Neutrophil (primary cell): ENCODE measurements at regions not wholly inside any gene's neighbourhood (a gene's known extent, or its start where the extent isn't known, plus 50 kb on each side); places are given as distances from the start of the nearest gene placed in this dataset.

ENCODE experiments used
- H3K27ac ChIP-seq: fragments of 200-600 bp; sonication (generic); 2 replicates; pipeline ENCODE4 v1.5.1; 2016; ENCODE audit warnings: mild to moderate bottlenecking, moderate library complexity
- H3K27me3 ChIP-seq: fragments of 200-600 bp; sonication (generic); 2 replicates; pipeline ENCODE4 v1.6.0; 2016; ENCODE audit warnings: mild to moderate bottlenecking
- H3K36me3 ChIP-seq: fragments of 200-600 bp; sonication (generic); 2 replicates; pipeline ENCODE4 v1.5.1; 2017
- H3K4me1 ChIP-seq, 2 experiments: fragments of 200-600 bp in 1 of 2; sonication (generic) in 1 of 2; 1 replicate in 1 of 2; 2 replicates in 1 of 2; pipeline versions ENCODE4 v1.5.1 to v1.6.1; 2013 to 2016; ENCODE audit warnings: low read depth in 1 of 2, low read length in 1 of 2, mild to moderate bottlenecking in 1 of 2, moderate library complexity in 1 of 2; ENCODE audit not compliant: control insufficient read depth in 1 of 2, insufficient read depth in 1 of 2
- H3K4me3 ChIP-seq, 2 experiments: fragments of 200-600 bp in 1 of 2; sonication (generic) in 1 of 2; 1 replicate in 1 of 2; 2 replicates in 1 of 2; pipeline ENCODE4 v1.5.1; 2013 to 2016; ENCODE audit warnings: low read depth in 1 of 2, low read length in 1 of 2, mild to moderate bottlenecking in 1 of 2, moderate library complexity in 1 of 2
- H3K9me3 ChIP-seq: fragments of 200-600 bp; sonication (generic); 2 replicates; pipeline ENCODE4 v1.5.1; 2016
- CTCF ChIP-seq: fragments of 200-600 bp; sonication (generic); IDR thresholded peaks from 2 replicates; pipeline ENCODE4 v1.5.1; 2016; ENCODE audit warnings: antibody characterized with exemption

- Histone ChIP-seq H3K4me3 (no peak overlapping the region), H3K9me3 (no peaks in the 10 kb centered on the region), H3K4me1 (no peaks in the 10 kb centered on the region), H3K36me3 (no peaks in the 10 kb centered on the region), H3K27me3 (no peaks in the 10 kb centered on the region), H3K27ac (no peak overlapping the region)
- TF ChIP-seq CTCF: no peak
Measured at GRCh38 chr20:19860737-19861136, 102.7 kb downstream of the RIN2 start.

- Histone ChIP-seq H3K27ac (no peak overlapping the region), H3K36me3 (no peaks in the 10 kb centered on the region), H3K4me1 (no peaks in the 10 kb centered on the region), H3K4me3 (no peak overlapping the region), H3K27me3 (no peaks in the 10 kb centered on the region), H3K9me3 (no peaks in the 10 kb centered on the region)
- TF ChIP-seq CTCF: no peak
Measured at GRCh38 chr20:19861147-19861759, 103.2 kb downstream of the RIN2 start.

GRCh38 chr20:19864130-19864529 lies 106.1 kb downstream of the RIN2 start:
- no peak for TF ChIP-seq CTCF
- peaks cover 25 to 28% of the 10 kb centered on the region in 2 experiments for H3K4me1 ChIP-seq
- no peaks in the 10 kb centered on the region for H3K9me3 ChIP-seq
- H3K27me3 ChIP-seq: no peaks in the 10 kb centered on the region
- H3K27ac ChIP-seq: no peak overlapping the region
- no peak overlapping the region for H3K4me3 ChIP-seq
- H3K36me3 ChIP-seq: no peaks in the 10 kb centered on the region

GRCh38 chr20:19866070-19866469 lies 108.0 kb downstream of the RIN2 start:
- H3K4me3 ChIP-seq: no peak overlapping the region
- H3K9me3 ChIP-seq: no peaks in the 10 kb centered on the region
- no peak overlapping the region for H3K27ac ChIP-seq
- no peaks in the 10 kb centered on the region for H3K27me3 ChIP-seq
- no peak for TF ChIP-seq CTCF
- peaks cover 25 to 29% of the 10 kb centered on the region in 2 experiments for H3K4me1 ChIP-seq
- no peaks in the 10 kb centered on the region for H3K36me3 ChIP-seq

GRCh38 chr20:19867074-19867473 lies 109.0 kb downstream of the RIN2 start:
- H3K36me3 ChIP-seq: no peaks in the 10 kb centered on the region
- peaks cover 25 to 29% of the 10 kb centered on the region in 2 experiments for H3K4me1 ChIP-seq
- peaks cover 1% of the 10 kb centered on the region for H3K9me3 ChIP-seq
- H3K27me3 ChIP-seq: no peaks in the 10 kb centered on the region
- H3K4me3 ChIP-seq: no peak overlapping the region
- no peak for TF ChIP-seq CTCF
- H3K27ac ChIP-seq: peak overlapping the region; percentile 83

GRCh38 chr20:19867940-19868371 lies 109.9 kb downstream of the RIN2 start:
- peak overlapping the region; percentile 83 for H3K27ac ChIP-seq

More at GRCh38 chr20:19867940-19868371, 109.9 kb downstream of the RIN2 start:
- Histone ChIP-seq H3K36me3 (no peaks in the 10 kb centered on the region), H3K27me3 (no peaks in the 10 kb centered on the region), H3K9me3 (peaks cover 3% of the 10 kb centered on the region), H3K4me3 (peak overlapping the region; percentile 10 to 19), H3K4me1 (peaks cover 25 to 29% of the 10 kb centered on the region in 2 experiments)
- peak; percentile 16 for TF ChIP-seq CTCF
